ENCODE measurements at regions not wholly inside any gene's neighbourhood (a gene's known extent, or its start where the extent isn't known, plus 50 kb on each side); places are given as distances from the start of the nearest gene placed in this dataset.

DNA sequence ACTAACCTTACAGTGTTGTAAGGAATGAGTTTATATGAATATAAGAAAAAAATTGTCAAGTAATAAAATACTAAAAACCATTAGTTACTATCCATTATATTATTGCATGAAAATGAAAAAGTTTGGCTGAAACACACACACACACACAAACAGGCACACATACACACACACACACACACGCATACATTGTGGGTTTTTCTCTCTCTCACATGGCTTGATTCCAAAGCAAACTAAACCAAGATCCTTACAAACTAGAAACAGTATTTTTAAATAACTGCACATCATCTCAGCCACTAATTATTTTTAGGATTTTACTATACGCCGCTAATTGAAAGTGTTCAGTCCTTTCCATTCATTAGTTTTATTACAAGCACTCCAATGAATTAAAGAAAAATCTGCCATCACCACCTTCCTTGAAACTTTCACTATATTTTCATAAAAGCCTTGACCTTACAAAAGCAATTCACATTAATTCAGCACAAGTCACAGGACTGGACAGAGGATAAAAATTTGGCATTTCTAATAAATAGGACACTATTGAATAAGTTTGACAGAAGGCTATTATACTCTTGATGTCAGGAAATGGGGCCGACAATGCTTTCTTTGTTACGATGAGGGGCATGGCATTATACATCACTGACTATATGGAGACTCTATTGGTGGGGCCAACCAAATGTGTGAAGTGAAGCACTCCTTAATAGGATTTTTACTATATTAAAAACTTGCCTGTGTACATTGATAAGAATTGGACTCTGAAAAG lies 187.0 kb upstream of the ESRRG start:
- H3K9me3 ChIP-seq: no peaks in the 10 kb centered on the region
- in situ Hi-C loops (cut with MboI; ENCODE audit: low pct_ligation_motif_present in 1 of 4, low pct_unique_long_range_greater_than_20kb in 1 of 4, low sequenced_read_pairs in 3 of 4) (no loop called here), intact Hi-C loops (cut with DNase I; ENCODE audit: low total_unique reads) (no loop called here)
- no peak overlapping the region for H3K4me3 ChIP-seq
- no peak for DNase-seq
- TF ChIP-seq EP300 (IDR thresholded peaks at IDR 0.05; ENCODE audit: low read depth) (no peak), POLR2AphosphoS5 (IDR thresholded peaks at IDR 0.05) (no peak), CTCF (IDR thresholded peaks at IDR 0.05) (no peak), POLR2A (IDR thresholded peaks at IDR 0.05) (no peak)
- H3K4me1 ChIP-seq: no peaks in the 10 kb centered on the region
- no peaks in the 10 kb centered on the region for H3K36me3 ChIP-seq
- no peaks in the 10 kb centered on the region for H3K27me3 ChIP-seq
- WGBS, 2 donors (ENCODE audit: low coverage in 1 of 2): 84 to 85% methylated on average over 5 of the region's 5 CpGs
- H3K27ac ChIP-seq: no peak overlapping the region

- no peak for TF ChIP-seq EP300 (IDR thresholded peaks at IDR 0.05; ENCODE audit: low read depth)
- no peak for TF ChIP-seq POLR2AphosphoS5 (IDR thresholded peaks at IDR 0.05)
- no peak for TF ChIP-seq CTCF (IDR thresholded peaks at IDR 0.05)
- no peak for TF ChIP-seq POLR2A (IDR thresholded peaks at IDR 0.05)
- no peaks in the 10 kb centered on the region for H3K27me3 ChIP-seq
- in situ Hi-C loops (cut with MboI; ENCODE audit: low pct_ligation_motif_present in 1 of 4, low pct_unique_long_range_greater_than_20kb in 1 of 4, low sequenced_read_pairs in 3 of 4) (no loop called here), intact Hi-C loops (cut with DNase I; ENCODE audit: low total_unique reads) (no loop called here)
- DNase-seq: no peak
- H3K4me3 ChIP-seq: no peak overlapping the region
- no peak overlapping the region for H3K27ac ChIP-seq
- H3K36me3 ChIP-seq: no peaks in the 10 kb centered on the region
- WGBS, 2 donors (ENCODE audit: low coverage in 1 of 2): 67% methylated on average over 3 of the region's 3 CpGs; no CpG with 5 or more reads in 1 of the 2 donors
- no peaks in the 10 kb centered on the region for H3K4me1 ChIP-seq
- H3K9me3 ChIP-seq: no peaks in the 10 kb centered on the region
These were observed 184.9 kb upstream of the ESRRG start for GRCh38 chr1:216908126-216908525.

- no peak overlapping the region for H3K27ac ChIP-seq
- in situ Hi-C loops (cut with MboI; ENCODE audit: low pct_ligation_motif_present in 1 of 4, low pct_unique_long_range_greater_than_20kb in 1 of 4, low sequenced_read_pairs in 3 of 4) (no loop called here), intact Hi-C loops (cut with DNase I; ENCODE audit: low total_unique reads) (no loop called here)
- H3K9me3 ChIP-seq: no peaks in the 10 kb centered on the region
- no peak for TF ChIP-seq POLR2AphosphoS5 (IDR thresholded peaks at IDR 0.05)
- no peak for TF ChIP-seq CTCF (IDR thresholded peaks at IDR 0.05)
- TF ChIP-seq POLR2A (IDR thresholded peaks at IDR 0.05): no peak
- no peak for TF ChIP-seq EP300 (IDR thresholded peaks at IDR 0.05; ENCODE audit: low read depth)
- 90 to 95% methylated on average over 6 to 8 of the region's 8 CpGs for WGBS, 2 donors (ENCODE audit: low coverage in 1 of 2)
- no peaks in the 10 kb centered on the region for H3K27me3 ChIP-seq
- no peak for DNase-seq
- no peaks in the 10 kb centered on the region for H3K4me1 ChIP-seq
- H3K36me3 ChIP-seq: no peaks in the 10 kb centered on the region
- no peak overlapping the region for H3K4me3 ChIP-seq
These were observed 183.9 kb upstream of the ESRRG start for GRCh38 chr1:216907100-216907499.

DNA sequence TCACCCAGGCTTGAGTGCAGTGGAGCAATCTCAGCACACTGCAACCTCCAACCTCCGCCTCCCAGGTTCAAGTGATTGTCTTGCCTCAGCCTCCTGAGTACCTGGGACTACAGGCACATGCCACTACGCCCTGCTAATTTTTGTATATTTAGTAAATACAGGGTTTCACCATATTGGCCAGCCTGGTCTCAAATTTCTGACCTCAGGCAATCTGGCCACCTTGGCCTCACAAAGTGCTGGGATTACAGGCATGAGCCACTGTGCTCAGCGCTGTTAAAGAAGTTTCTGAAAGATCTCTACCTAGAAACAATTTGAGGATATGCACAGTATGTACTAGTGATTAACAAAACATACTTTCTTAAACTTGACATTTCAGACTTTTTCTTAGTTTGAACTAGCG lies 182.6 kb upstream of the ESRRG start:
- Histone ChIP-seq H3K9me3 (no peaks in the 10 kb centered on the region), H3K4me1 (no peaks in the 10 kb centered on the region), H3K4me3 (no peak overlapping the region), H3K27me3 (no peaks in the 10 kb centered on the region), H3K27ac (no peak overlapping the region), H3K36me3 (no peaks in the 10 kb centered on the region)
- 82 to 86% methylated on average over 4 of the region's 4 CpGs for WGBS, 2 donors (ENCODE audit: low coverage in 1 of 2)
- TF ChIP-seq CTCF (IDR thresholded peaks at IDR 0.05): no peak
- TF ChIP-seq EP300 (IDR thresholded peaks at IDR 0.05; ENCODE audit: low read depth): no peak
- no peak for TF ChIP-seq POLR2A (IDR thresholded peaks at IDR 0.05)
- no peak for TF ChIP-seq POLR2AphosphoS5 (IDR thresholded peaks at IDR 0.05)
- in situ Hi-C loops (cut with MboI; ENCODE audit: low pct_ligation_motif_present in 1 of 4, low pct_unique_long_range_greater_than_20kb in 1 of 4, low sequenced_read_pairs in 3 of 4) (no loop called here), intact Hi-C loops (cut with DNase I; ENCODE audit: low total_unique reads) (no loop called here)
- no peak for DNase-seq
